Fibroblast of the conjunctiva (primary cell): ENCODE measurements at regions not wholly inside any gene's neighbourhood (a gene's known extent, or its start where the extent isn't known, plus 50 kb on each side); places are given as distances from the start of the nearest gene placed in this dataset.
A peak's percentile ranks its signal among the peaks of the same experiment; 100 is the strongest.

Experiments used
- DNase-seq: peaks from one replicate; pipeline ENCODE4 v3.0.0-alpha.2; 2010; ENCODE audit warnings: low read depth

- DNase-seq, result no peak
These were observed 149.5 kb downstream of the PCSK1 start for GRCh38 chr5:96283589-96283988.

- no peak for DNase-seq
These were observed 151.0 kb downstream of the PCSK1 start for GRCh38 chr5:96282020-96282419.

GRCh38 chr5:96280946-96281393 lies 152.1 kb downstream of the PCSK1 start:
- DNase-seq, result no peak

- DNase-seq, result no peak
These were observed 153.1 kb downstream of the PCSK1 start for GRCh38 chr5:96279801-96280542.

- no peak for DNase-seq
These were observed 154.1 kb downstream of the PCSK1 start for GRCh38 chr5:96278981-96279380.

GRCh38 chr5:96275051-96275450 lies 158.0 kb downstream of the PCSK1 start:
- no peak for DNase-seq

GRCh38 chr5:96265487-96265886 lies 167.6 kb downstream of the PCSK1 start:
- no peak for DNase-seq

GRCh38 chr5:96264047-96264446 lies 169.0 kb downstream of the PCSK1 start:
- DNase-seq, result no peak

GRCh38 chr5:96262105-96262504 lies 170.9 kb downstream of the PCSK1 start:
- DNase-seq, result no peak

GRCh38 chr5:96260009-96260408 lies 173.0 kb downstream of the PCSK1 start:
- DNase-seq, result no peak

- peak; percentile 20 for DNase-seq
These were observed 173.8 kb downstream of the PCSK1 start for GRCh38 chr5:96259151-96259772.

GRCh38 chr5:96258692-96259091 lies 174.4 kb downstream of the PCSK1 start:
- DNase-seq, result no peak

GRCh38 chr5:96257904-96258303 lies 175.1 kb downstream of the PCSK1 start:
- DNase-seq, result no peak

- DNase-seq, result peak; percentile 26
These were observed 176.1 kb downstream of the PCSK1 start for GRCh38 chr5:96256795-96257470.

GRCh38 chr5:96254980-96255691 lies 177.9 kb downstream of the PCSK1 start:
- peak; percentile 53 for DNase-seq

- no peak for DNase-seq
These were observed 179.9 kb downstream of the PCSK1 start for GRCh38 chr5:96253140-96253539.

GRCh38 chr5:96252596-96252995 lies 180.5 kb downstream of the PCSK1 start:
- no peak for DNase-seq

GRCh38 chr5:96250782-96251181 lies 182.3 kb downstream of the PCSK1 start:
- DNase-seq, result no peak

GRCh38 chr5:96248131-96248530 lies 184.9 kb downstream of the PCSK1 start:
- DNase-seq, result no peak

GRCh38 chr5:96247708-96248107 lies 185.3 kb downstream of the PCSK1 start:
- DNase-seq, result no peak

- peak; percentile 5 for DNase-seq
These were observed 185.8 kb downstream of the PCSK1 start for GRCh38 chr5:96247097-96247701.
